ENCODE measurements at regions not wholly inside any gene's neighbourhood (a gene's known extent, or its start where the extent isn't known, plus 50 kb on each side); places are given as distances from the start of the nearest gene placed in this dataset.

GRCh38 chr3:144045766-144046165, 74.1 kb downstream of the DIPK2A start:
- TF ChIP-seq CTCF (conservative IDR thresholded peaks at IDR 0.05) (no peak), EZH2 (IDR thresholded peaks at IDR 0.05; ENCODE audit: low read depth) (no peak)

All from PC-9 (cell line).